ENCODE measurements at regions not wholly inside any gene's neighbourhood (a gene's known extent, or its start where the extent isn't known, plus 50 kb on each side); places are given as distances from the start of the nearest gene placed in this dataset.

DNA sequence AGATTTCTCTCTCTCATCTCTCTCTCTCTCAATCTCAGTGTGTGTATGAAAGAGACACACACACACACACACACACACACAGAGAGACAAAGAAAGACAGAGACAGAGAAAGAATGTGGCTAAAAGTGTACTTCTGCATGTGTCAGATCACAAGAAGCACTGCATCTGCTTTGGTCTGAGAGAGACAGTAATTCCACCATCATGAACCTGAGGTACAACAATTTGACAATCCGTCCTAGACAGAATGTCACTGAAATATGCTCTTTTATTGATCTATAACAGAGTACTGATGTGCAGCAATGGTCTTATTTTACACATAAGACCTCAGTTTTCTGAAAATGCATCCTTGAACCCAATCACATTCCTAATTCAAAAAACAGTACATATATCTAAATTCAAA lies 576.2 kb upstream of the SMIM31 start (continued):
- TF ChIP-seq RAD21 (IDR thresholded peaks at IDR 0.05 in 1 of 2, conservative IDR thresholded peaks at IDR 0.05 in 1 of 2; ENCODE audit: low read depth in 2 of 2, low read length in 2 of 2): no peak

All from H1 (cell line).